ENCODE measurements at regions not wholly inside any gene's neighbourhood (a gene's known extent, or its start where the extent isn't known, plus 50 kb on each side); places are given as distances from the start of the nearest gene placed in this dataset.

- no peak for DNase-seq (ENCODE audit: extremely low spot score)
- ChIA-PET CTCF (no interaction called here), POLR2A (no interaction called here)
- no peak for TF ChIP-seq BHLHE40 (IDR thresholded peaks at IDR 0.05; ENCODE audit: borderline replicate concordance)
- TF ChIP-seq FOXM1 (IDR thresholded peaks at IDR 0.05; ENCODE audit: borderline replicate concordance): no peak
- TF ChIP-seq FOXK2 (IDR thresholded peaks at IDR 0.05): no peak
- no peak for TF ChIP-seq ELF4 (IDR thresholded peaks at IDR 0.05)
- TF ChIP-seq FOXA1 (IDR thresholded peaks at IDR 0.05): no peak
- TF ChIP-seq L3MBTL2 (conservative IDR thresholded peaks at IDR 0.05): no peak
- no peak for TF ChIP-seq ZNF384 (IDR thresholded peaks at IDR 0.05)
- TF ChIP-seq NFRKB (IDR thresholded peaks at IDR 0.05): no peak
- TF ChIP-seq TARDBP (IDR thresholded peaks at IDR 0.05): no peak
- no peak for TF ChIP-seq LEF1 (IDR thresholded peaks at IDR 0.05; ENCODE audit: borderline replicate concordance)
These were observed 80.5 kb upstream of the LINC01488 start for GRCh38 chr11:69400771-69401590.

- CTCF ChIA-PET: no interaction called here
- DNase-seq (ENCODE audit: extremely low spot score): no peak
These were observed 79.7 kb upstream of the LINC01488 start for GRCh38 chr11:69401715-69402114.

GRCh38 chr11:69402251-69402887 is 79.1 kb upstream of the LINC01488 start:
- POLR2A ChIA-PET: no interaction called here
- CTCF ChIA-PET: no interaction called here

More at GRCh38 chr11:69401715-69402114, 79.7 kb upstream of the LINC01488 start:
- POLR2A ChIA-PET: no interaction called here
- no peak for TF ChIP-seq CTBP1 (IDR thresholded peaks at IDR 0.05; ENCODE audit: borderline replicate concordance)
- TF ChIP-seq PKNOX1 (IDR thresholded peaks at IDR 0.05): no peak
- no peak for TF ChIP-seq NFRKB (IDR thresholded peaks at IDR 0.05)
- TF ChIP-seq SP1 (IDR thresholded peaks at IDR 0.05): no peak
- no peak for TF ChIP-seq FOXM1 (IDR thresholded peaks at IDR 0.05; ENCODE audit: borderline replicate concordance)
- no peak for TF ChIP-seq LEF1 (IDR thresholded peaks at IDR 0.05; ENCODE audit: borderline replicate concordance)
- no peak for TF ChIP-seq ZNF384 (IDR thresholded peaks at IDR 0.05)

GRCh38 chr11:69403556-69404215 is 77.8 kb upstream of the LINC01488 start:
- POLR2A ChIA-PET: no interaction called here

More at GRCh38 chr11:69402251-69402887, 79.1 kb upstream of the LINC01488 start:
- no peak for TF ChIP-seq PKNOX1 (IDR thresholded peaks at IDR 0.05)
- no peak for TF ChIP-seq FOXK2 (IDR thresholded peaks at IDR 0.05)
- no peak for TF ChIP-seq SP1 (IDR thresholded peaks at IDR 0.05)
- no peak for TF ChIP-seq L3MBTL2 (conservative IDR thresholded peaks at IDR 0.05)
- TF ChIP-seq ELF4 (IDR thresholded peaks at IDR 0.05): no peak
- no peak for TF ChIP-seq FOXM1 (IDR thresholded peaks at IDR 0.05; ENCODE audit: borderline replicate concordance)
- TF ChIP-seq SUZ12 (IDR thresholded peaks at IDR 0.05): no peak
- TF ChIP-seq LEF1 (IDR thresholded peaks at IDR 0.05; ENCODE audit: borderline replicate concordance): no peak
- TF ChIP-seq NFRKB (IDR thresholded peaks at IDR 0.05): no peak
- no peak for TF ChIP-seq BHLHE40 (IDR thresholded peaks at IDR 0.05; ENCODE audit: borderline replicate concordance)
- no peak for TF ChIP-seq TARDBP (IDR thresholded peaks at IDR 0.05)
- no peak for TF ChIP-seq ARNT (IDR thresholded peaks at IDR 0.05)
- no peak for TF ChIP-seq FOXA1 (IDR thresholded peaks at IDR 0.05)
- TF ChIP-seq CTBP1 (IDR thresholded peaks at IDR 0.05; ENCODE audit: borderline replicate concordance): no peak
- no peak for TF ChIP-seq HDGF (IDR thresholded peaks at IDR 0.05; ENCODE audit: borderline replicate concordance)
- TF ChIP-seq ZNF384 (IDR thresholded peaks at IDR 0.05): no peak
- DNase-seq (ENCODE audit: extremely low spot score): no peak

More at GRCh38 chr11:69403556-69404215, 77.8 kb upstream of the LINC01488 start:
- no peak for TF ChIP-seq SP1 (IDR thresholded peaks at IDR 0.05)
- TF ChIP-seq FOXK2 (IDR thresholded peaks at IDR 0.05): no peak
- no peak for TF ChIP-seq TARDBP (IDR thresholded peaks at IDR 0.05)
- TF ChIP-seq L3MBTL2 (conservative IDR thresholded peaks at IDR 0.05): no peak
- no peak for TF ChIP-seq ELF4 (IDR thresholded peaks at IDR 0.05)
- no peak for TF ChIP-seq FOXA1 (IDR thresholded peaks at IDR 0.05)
- no peak for TF ChIP-seq CTBP1 (IDR thresholded peaks at IDR 0.05; ENCODE audit: borderline replicate concordance)
- no peak for TF ChIP-seq SUZ12 (IDR thresholded peaks at IDR 0.05)
- TF ChIP-seq ARNT (IDR thresholded peaks at IDR 0.05): no peak
- TF ChIP-seq FOXM1 (IDR thresholded peaks at IDR 0.05; ENCODE audit: borderline replicate concordance): no peak
- no peak for TF ChIP-seq BHLHE40 (IDR thresholded peaks at IDR 0.05; ENCODE audit: borderline replicate concordance)
- TF ChIP-seq HDGF (IDR thresholded peaks at IDR 0.05; ENCODE audit: borderline replicate concordance): no peak
- no peak for TF ChIP-seq LEF1 (IDR thresholded peaks at IDR 0.05; ENCODE audit: borderline replicate concordance)
- no peak for TF ChIP-seq NFRKB (IDR thresholded peaks at IDR 0.05)
- no peak for TF ChIP-seq ZNF384 (IDR thresholded peaks at IDR 0.05)
- TF ChIP-seq PKNOX1 (IDR thresholded peaks at IDR 0.05): no peak
- DNase-seq (ENCODE audit: extremely low spot score): no peak
- CTCF ChIA-PET: no interaction called here
